KG1 (cell line): ENCODE measurements at regions not wholly inside any gene's neighbourhood (a gene's known extent, or its start where the extent isn't known, plus 50 kb on each side); places are given as distances from the start of the nearest gene placed in this dataset.

Source experiments
- DNase-seq: peaks from one replicate; lab custom pipeline; 2025; lab: John Stamatoyannopoulos, UW

GRCh38 chr16:82567175-82567574 is 59.6 kb upstream of the CDH13 start:
- DNase-seq, result no peak

GRCh38 chr16:82563401-82563800 is 63.4 kb upstream of the CDH13 start:
- DNase-seq, result no peak

- DNase-seq, result no peak
Observed at GRCh38 chr16:82562183-82562683, 64.5 kb upstream of the CDH13 start.

GRCh38 chr16:82560805-82561325 is 65.9 kb upstream of the CDH13 start:
- DNase-seq, result no peak

- no peak for DNase-seq
Observed at GRCh38 chr16:82544378-82545160, 82.2 kb upstream of the CDH13 start.

GRCh38 chr16:82542714-82543113 is 84.1 kb upstream of the CDH13 start:
- DNase-seq, result no peak

- no peak for DNase-seq
Observed at GRCh38 chr16:82541103-82541502, 85.7 kb upstream of the CDH13 start.

- DNase-seq, result no peak
Observed at GRCh38 chr16:82535764-82536163, 91.0 kb upstream of the CDH13 start.

GRCh38 chr16:82535262-82535661 is 91.5 kb upstream of the CDH13 start:
- DNase-seq, result no peak

GRCh38 chr16:82533189-82533588 is 93.6 kb upstream of the CDH13 start:
- no peak for DNase-seq

GRCh38 chr16:82530883-82531282 is 95.9 kb upstream of the CDH13 start:
- DNase-seq, result no peak

GRCh38 chr16:82527101-82527500 is 99.7 kb upstream of the CDH13 start:
- DNase-seq, result no peak

GRCh38 chr16:82524976-82525375 is 101.8 kb upstream of the CDH13 start:
- DNase-seq, result no peak

GRCh38 chr16:82523815-82524214 is 103.0 kb upstream of the CDH13 start:
- DNase-seq, result no peak

GRCh38 chr16:82522026-82522425 is 104.7 kb upstream of the CDH13 start:
- DNase-seq, result no peak

- no peak for DNase-seq
Observed at GRCh38 chr16:82518811-82519210, 108.0 kb upstream of the CDH13 start.

GRCh38 chr16:82514262-82514661 is 112.5 kb upstream of the CDH13 start:
- no peak for DNase-seq

GRCh38 chr16:82510789-82511305 is 115.9 kb upstream of the CDH13 start:
- no peak for DNase-seq

- DNase-seq, result no peak
Observed at GRCh38 chr16:82509691-82510430, 116.9 kb upstream of the CDH13 start.

GRCh38 chr16:82506692-82507670 is 119.8 kb upstream of the CDH13 start:
- DNase-seq, result no peak

- no peak for DNase-seq
Observed at GRCh38 chr16:82504836-82505235, 121.9 kb upstream of the CDH13 start.

- no peak for DNase-seq
Observed at GRCh38 chr16:82499302-82499701, 127.5 kb upstream of the CDH13 start.
